Kasumi-1 (cell line): ENCODE measurements at regions not wholly inside any gene's neighbourhood (a gene's known extent, or its start where the extent isn't known, plus 50 kb on each side); places are given as distances from the start of the nearest gene placed in this dataset.
A peak's percentile ranks its signal among the peaks of the same experiment; 100 is the strongest.
"Not testable (repeated sequence)": the region's sequence is repeated elsewhere in the genome, so short reads cannot be mapped to it uniquely, and the experiment has no call there.

ENCODE experiments used
- DNase-seq, 2 experiments: peaks; one replicate each; lab custom pipeline; 2025; lab: John Stamatoyannopoulos, UW

- peak in 1 of 2 experiments; percentile 9 for DNase-seq
These were observed 1504.5 kb upstream of the PCDH10 start for GRCh38 chr4:131644619-131645018.

- DNase-seq: no peak
These were observed 1499.9 kb upstream of the PCDH10 start for GRCh38 chr4:131649227-131649626.

GRCh38 chr4:131650951-131651350, 1498.1 kb upstream of the PCDH10 start:
- no peak for DNase-seq

GRCh38 chr4:131683314-131683713, 1465.8 kb upstream of the PCDH10 start:
- not testable (repeated sequence) for DNase-seq

GRCh38 chr4:131721883-131722282, 1427.2 kb upstream of the PCDH10 start:
- no peak for DNase-seq

- DNase-seq: not testable (repeated sequence)
These were observed 1426.0 kb upstream of the PCDH10 start for GRCh38 chr4:131723069-131723468.

GRCh38 chr4:131724847-131725246, 1424.2 kb upstream of the PCDH10 start:
- not testable (repeated sequence) for DNase-seq

- not testable (repeated sequence) for DNase-seq
These were observed 1423.6 kb upstream of the PCDH10 start for GRCh38 chr4:131725521-131725920.

GRCh38 chr4:131726940-131727339, 1422.2 kb upstream of the PCDH10 start:
- DNase-seq: not testable (repeated sequence)

- DNase-seq: not testable (repeated sequence)
These were observed 1421.7 kb upstream of the PCDH10 start for GRCh38 chr4:131727418-131727817.

GRCh38 chr4:131729205-131729604, 1419.9 kb upstream of the PCDH10 start:
- not testable (repeated sequence) for DNase-seq

GRCh38 chr4:131729716-131730398, 1419.2 kb upstream of the PCDH10 start:
- not testable (repeated sequence) for DNase-seq

GRCh38 chr4:131730574-131730973, 1418.5 kb upstream of the PCDH10 start:
- not testable (repeated sequence) for DNase-seq

GRCh38 chr4:131732034-131732630, 1417.0 kb upstream of the PCDH10 start:
- not testable (repeated sequence) for DNase-seq

- not testable (repeated sequence) for DNase-seq
These were observed 1414.8 kb upstream of the PCDH10 start for GRCh38 chr4:131734321-131734720.

GRCh38 chr4:131734851-131735385, 1414.2 kb upstream of the PCDH10 start:
- not testable (repeated sequence) for DNase-seq

- not testable (repeated sequence) for DNase-seq
These were observed 1410.1 kb upstream of the PCDH10 start for GRCh38 chr4:131738991-131739390.

- not testable (repeated sequence) for DNase-seq
These were observed 1407.3 kb upstream of the PCDH10 start for GRCh38 chr4:131741836-131742235.

- not testable (repeated sequence) for DNase-seq
These were observed 1406.4 kb upstream of the PCDH10 start for GRCh38 chr4:131742536-131743205.

- DNase-seq: not testable (repeated sequence)
These were observed 1405.7 kb upstream of the PCDH10 start for GRCh38 chr4:131743348-131743747.

- not testable (repeated sequence) for DNase-seq
These were observed 1401.9 kb upstream of the PCDH10 start for GRCh38 chr4:131747203-131747602.

- not testable (repeated sequence) for DNase-seq
These were observed 1399.9 kb upstream of the PCDH10 start for GRCh38 chr4:131749224-131749623.

GRCh38 chr4:131750006-131750405, 1399.1 kb upstream of the PCDH10 start:
- DNase-seq: not testable (repeated sequence)
